Panc1 (cell line): ENCODE measurements at regions not wholly inside any gene's neighbourhood (a gene's known extent, or its start where the extent isn't known, plus 50 kb on each side); places are given as distances from the start of the nearest gene placed in this dataset.

ENCODE experiments used
- ATAC-seq: fragments of 200-7000 bp; cut with Tn5 transposase; 2 replicates; pipeline ENCODE4 v1.9.1; 2020; ENCODE audit warnings: mild to moderate bottlenecking, moderate library complexity
- BruUV-seq: library from RNA; stranded (reverse); fragments of 400-500 nt; replicated peaks from 2 replicates; lab custom pipeline; 2021; lab: Mats Ljungman, UMichigan
- CTCF ChIA-PET: fragments of 300-600 bp; sonication (Branson Sonifier 250); formaldehyde crosslinking; loops from one replicate; lab custom pipeline; 2022; ENCODE audit warnings: antibody characterized with exemption; lab: Charles Lee
- POLR2A ChIA-PET: fragments of 300-600 bp; sonication (Branson Sonifier 250); formaldehyde crosslinking; loops from one replicate; lab custom pipeline; 2022; ENCODE audit warnings: antibody characterized with exemption; lab: Charles Lee
- DNase-seq: peaks from one replicate; pipeline ENCODE4 v3.0.0-alpha.2; 2010; ENCODE audit warnings: low read depth, low spot score
- H3K27ac ChIP-seq: 2 replicates; pipeline ENCODE4 v1.5.1; 2011; ENCODE audit warnings: mild to moderate bottlenecking, low read length, inconsistent platforms
- H3K27me3 ChIP-seq: fragments of 200-500 bp; sonication (Bioruptor generic); 2 replicates; pipeline ENCODE4 v1.6.0; 2014; ENCODE audit warnings: low read length, inconsistent platforms; ENCODE audit not compliant: control insufficient read depth, insufficient read depth
- H3K36me3 ChIP-seq: fragments of 200-500 bp; sonication (Bioruptor generic); 2 replicates; pipeline ENCODE4 v1.5.1; 2014; ENCODE audit warnings: inconsistent platforms, mild to moderate bottlenecking, low read length, moderate library complexity; ENCODE audit not compliant: control insufficient read depth, insufficient read depth
- H3K4me1 ChIP-seq: 2 replicates; pipeline ENCODE4 v1.5.1; 2011; ENCODE audit warnings: inconsistent platforms, mild to moderate bottlenecking, low read length, moderate library complexity; ENCODE audit not compliant: control insufficient read depth, insufficient read depth
- H3K4me3 ChIP-seq, 2 experiments: 2 replicates each; pipeline ENCODE4 v1.5.1; 2011 to 2012; ENCODE audit warnings: low read depth in 2 of 2, low read length in 2 of 2, mild to moderate bottlenecking in 2 of 2, inconsistent platforms in 1 of 2, moderate library complexity in 1 of 2
- H3K9me3 ChIP-seq: fragments of 200-500 bp; sonication (Bioruptor generic); 2 replicates; pipeline ENCODE4 v1.5.1; 2014; ENCODE audit warnings: low read depth, mild to moderate bottlenecking, inconsistent platforms, low read length, moderate library complexity; ENCODE audit not compliant: control insufficient read depth, insufficient read depth
- CTCF ChIP-seq: fragments of 450-650 bp; IDR thresholded peaks from 2 replicates; pipeline ENCODE4 v1.5.1; 2017; ENCODE audit warnings: mild to moderate bottlenecking
- POLR2AphosphoS5 ChIP-seq: IDR thresholded peaks from 2 replicates; pipeline ENCODE4 v1.6.1; 2012; ENCODE audit warnings: mild to moderate bottlenecking, low read depth, low read length, moderate library complexity
- REST ChIP-seq, 2 experiments: IDR thresholded peaks; 2 replicates each; pipeline ENCODE4 v1.6.1; 2011 to 2012; ENCODE audit warnings: low read depth in 2 of 2, control low read depth in 1 of 2, low read length in 1 of 2, mild to moderate bottlenecking in 1 of 2, moderate library complexity in 1 of 2; ENCODE audit not compliant: insufficient read depth in 1 of 2
- SIN3A ChIP-seq: IDR thresholded peaks from 2 replicates; pipeline ENCODE4 v1.6.1; 2012; ENCODE audit warnings: low read depth, mild to moderate bottlenecking, low read length, moderate library complexity, borderline replicate concordance; ENCODE audit not compliant: insufficient read depth
- TCF7L2 ChIP-seq: IDR thresholded peaks from 2 replicates; pipeline ENCODE4 v1.6.1; 2011; ENCODE audit warnings: mild to moderate bottlenecking, low read depth, low read length, inconsistent platforms
- in situ Hi-C: cut with HindIII; loops from 2 replicates; pipeline ENCODE4 v1.10.0; 2016; ENCODE audit warnings: low sequenced_read_pairs, low pct_unique_long_range_greater_than_20kb
- intact Hi-C: fragments of 100-400 bp; cut with micrococcal nuclease; formaldehyde crosslinking; loops from one replicate; pipeline ENCODE4 v1.10.0; 2022; ENCODE audit not compliant: unreplicated experiment

- Histone ChIP-seq H3K4me1 (peaks cover 98% of the 10 kb centered on the region), H3K27ac (peak overlapping the region; percentile 100), H3K9me3 (no peaks in the 10 kb centered on the region), H3K36me3 (peaks cover 5% of the 10 kb centered on the region), H3K27me3 (no peaks in the 10 kb centered on the region), H3K4me3 (no peak overlapping the region)
- ChIA-PET CTCF (no interaction called here), POLR2A (interaction anchor here (0.6 to 0.7 kb wide), 2 partner anchors 15 to 267 kb away, joined by 3 to 6 read pairs; no protein-coding TSS in a partner anchor)
- no peak for DNase-seq
- BruUV-seq = no TSS peak
- no peak; the same call in 1 of the 2 replicates for ATAC-seq
- TF ChIP-seq REST (IDR thresholded peaks at IDR 0.05; ENCODE audit: insufficient read depth in 1 of 2, low read depth in 2 of 2, low read length in 1 of 2) (no peak), CTCF (no peak), TCF7L2 (no peak)
- in situ Hi-C loops (no loop called here), intact Hi-C loops (no loop called here)
These were observed 193.1 kb upstream of the KLF14 start for GRCh38 chr7:130927062-130927461.

- in situ Hi-C loops = no loop called here
- no peak for DNase-seq
- Histone ChIP-seq H3K9me3 (no peaks in the 10 kb centered on the region), H3K36me3 (peaks cover 5% of the 10 kb centered on the region), H3K27me3 (no peaks in the 10 kb centered on the region), H3K4me1 (peaks cover 93% of the 10 kb centered on the region), H3K27ac (peak overlapping the region; percentile 100), H3K4me3 (no peak overlapping the region)
- CTCF ChIA-PET = no interaction called here
- ATAC-seq = peak; percentile 12; the same call in 1 of the 2 replicates
- intact Hi-C loops = no loop called here
- TF ChIP-seq TCF7L2 (no peak), REST (IDR thresholded peaks at IDR 0.05; ENCODE audit: insufficient read depth in 1 of 2, low read depth in 2 of 2, low read length in 1 of 2) (no peak), POLR2AphosphoS5 (no peak), SIN3A (no peak), CTCF (no peak)
- POLR2A ChIA-PET = interaction anchor here (0.6 kb wide), 1 partner anchor 16 kb away, joined by 3 read pairs; no protein-coding TSS in a partner anchor
- no TSS peak for BruUV-seq
These were observed 193.6 kb upstream of the KLF14 start for GRCh38 chr7:130927564-130927963.
